ENCODE measurements at regions not wholly inside any gene's neighbourhood (a gene's known extent, or its start where the extent isn't known, plus 50 kb on each side); places are given as distances from the start of the nearest gene placed in this dataset.

- DNase-seq, result no peak
Measured at GRCh38 chr10:10792681-10793080, 225.0 kb upstream of the CELF2 start.

- no peak for DNase-seq
Measured at GRCh38 chr10:10794046-10794445, 223.6 kb upstream of the CELF2 start.

- no peak for DNase-seq
Measured at GRCh38 chr10:10794791-10795191, 222.9 kb upstream of the CELF2 start.

GRCh38 chr10:10796061-10796773, 221.5 kb upstream of the CELF2 start:
- DNase-seq, result no peak

- no peak for DNase-seq
Measured at GRCh38 chr10:10796774-10797415, 220.8 kb upstream of the CELF2 start.

GRCh38 chr10:10797513-10797912, 220.2 kb upstream of the CELF2 start:
- DNase-seq, result no peak

GRCh38 chr10:10798102-10798863, 219.4 kb upstream of the CELF2 start:
- DNase-seq, result no peak

GRCh38 chr10:10798864-10799192, 218.8 kb upstream of the CELF2 start:
- DNase-seq, result no peak

GRCh38 chr10:10800961-10801360, 216.7 kb upstream of the CELF2 start:
- DNase-seq, result no peak

- DNase-seq, result no peak
Measured at GRCh38 chr10:10803278-10803677, 214.4 kb upstream of the CELF2 start.

GRCh38 chr10:10804061-10804460, 213.6 kb upstream of the CELF2 start:
- no peak for DNase-seq

GRCh38 chr10:10804998-10805740, 212.5 kb upstream of the CELF2 start:
- DNase-seq, result no peak

- DNase-seq, result no peak
Measured at GRCh38 chr10:10807106-10807505, 210.6 kb upstream of the CELF2 start.

- no peak for DNase-seq
Measured at GRCh38 chr10:10811562-10811961, 206.1 kb upstream of the CELF2 start.

GRCh38 chr10:10813656-10814055, 204.0 kb upstream of the CELF2 start:
- DNase-seq, result no peak

GRCh38 chr10:10814069-10814468, 203.6 kb upstream of the CELF2 start:
- no peak for DNase-seq

- no peak for DNase-seq
Measured at GRCh38 chr10:10816447-10816846, 201.2 kb upstream of the CELF2 start.

- DNase-seq, result no peak
Measured at GRCh38 chr10:10817609-10818008, 200.1 kb upstream of the CELF2 start.

GRCh38 chr10:10818082-10818481, 199.6 kb upstream of the CELF2 start:
- DNase-seq, result no peak

- no peak for DNase-seq
Measured at GRCh38 chr10:10819206-10819856, 198.3 kb upstream of the CELF2 start.

- no peak for DNase-seq
Measured at GRCh38 chr10:10821926-10822325, 195.7 kb upstream of the CELF2 start.

- DNase-seq, result no peak
Measured at GRCh38 chr10:10824591-10825148, 193.0 kb upstream of the CELF2 start.

GRCh38 chr10:10826125-10826524, 191.5 kb upstream of the CELF2 start:
- DNase-seq, result no peak

All from KG1 (cell line).